ENCODE measurements at regions not wholly inside any gene's neighbourhood (a gene's known extent, or its start where the extent isn't known, plus 50 kb on each side); places are given as distances from the start of the nearest gene placed in this dataset.

- DNase-seq (ENCODE audit: low spot score), result no peak
Measured at GRCh38 chr15:93235269-93235668, 146.3 kb upstream of the RGMA start.

DNA sequence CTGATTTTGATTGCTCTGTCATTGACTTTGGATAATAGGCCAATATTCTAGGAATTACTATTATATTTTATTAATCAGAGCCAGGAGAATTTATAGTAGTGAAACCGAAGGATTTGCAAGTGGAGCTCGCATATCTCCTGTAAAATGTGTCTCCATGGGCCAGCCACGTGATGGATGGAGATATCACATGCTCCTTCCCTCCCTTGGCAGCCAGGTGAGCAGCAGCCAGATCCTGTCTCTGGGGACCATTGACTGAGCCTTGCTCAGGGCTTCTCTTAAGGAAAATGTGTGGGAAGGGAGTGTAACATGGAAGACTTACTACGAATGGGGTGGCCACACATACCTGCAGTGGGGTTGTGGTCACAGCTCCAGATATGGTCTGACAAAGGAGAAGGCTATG, 144.7 kb upstream of the RGMA start:
- DNase-seq (ENCODE audit: low spot score), result no peak

DNA sequence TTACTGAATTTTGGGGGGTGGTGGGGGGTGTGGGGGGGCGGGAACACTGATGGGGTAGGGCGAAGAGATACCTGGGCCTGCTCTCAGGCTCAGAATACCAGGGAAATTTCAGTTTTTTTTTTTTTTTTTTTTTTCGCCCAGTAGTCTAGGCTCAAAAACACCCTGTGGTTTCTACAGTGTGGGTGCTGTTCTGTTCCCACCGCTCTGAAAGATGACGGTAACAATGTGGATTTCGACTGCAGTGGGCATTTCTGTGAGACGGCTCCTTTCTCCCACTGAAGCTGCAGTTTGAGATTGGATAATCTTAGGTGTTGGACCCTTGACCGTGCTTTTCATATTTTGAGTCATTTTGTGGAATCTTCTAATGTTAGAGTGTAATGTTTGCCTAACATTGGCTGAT, 143.8 kb upstream of the RGMA start:
- DNase-seq (ENCODE audit: low spot score), result no peak

GRCh38 chr15:93231994-93232393, 143.0 kb upstream of the RGMA start:
- no peak for DNase-seq (ENCODE audit: low spot score)

GRCh38 chr15:93231261-93231925, 142.4 kb upstream of the RGMA start:
- no peak for DNase-seq (ENCODE audit: low spot score)

- no peak for DNase-seq (ENCODE audit: low spot score)
Measured at GRCh38 chr15:93228546-93228945, 139.5 kb upstream of the RGMA start.

- DNase-seq (ENCODE audit: low spot score), result no peak
Measured at GRCh38 chr15:93223803-93224202, 134.8 kb upstream of the RGMA start.

- no peak for DNase-seq (ENCODE audit: low spot score)
Measured at GRCh38 chr15:93221759-93222158, 132.7 kb upstream of the RGMA start.

DNA sequence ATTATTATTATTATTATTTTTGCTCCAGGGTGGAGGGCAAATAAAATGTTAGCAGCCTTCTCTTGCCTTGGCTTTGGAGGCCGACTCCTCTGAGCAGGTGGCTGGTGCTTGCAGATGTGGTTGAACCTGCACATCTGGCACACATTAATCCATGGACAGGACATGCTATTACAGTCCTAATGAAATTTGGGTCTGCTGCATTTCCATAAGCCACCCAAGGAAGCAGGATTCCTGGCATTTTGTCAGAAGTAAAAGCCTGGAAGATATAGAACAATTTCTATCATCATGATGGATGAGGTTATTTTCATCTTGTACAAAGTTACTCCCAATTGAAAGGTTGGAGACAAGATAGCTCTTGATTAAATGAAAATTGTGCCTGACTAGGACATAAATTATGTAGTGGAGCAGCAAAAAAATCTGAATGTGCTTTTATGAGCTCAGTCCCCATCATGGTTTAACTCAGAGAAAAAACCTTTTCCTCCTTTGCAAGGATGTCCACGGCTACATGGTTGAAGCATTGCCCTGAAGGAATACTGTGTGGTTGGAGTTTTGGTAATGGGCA, 130.9 kb upstream of the RGMA start:
- no peak for DNase-seq (ENCODE audit: low spot score)

DNA sequence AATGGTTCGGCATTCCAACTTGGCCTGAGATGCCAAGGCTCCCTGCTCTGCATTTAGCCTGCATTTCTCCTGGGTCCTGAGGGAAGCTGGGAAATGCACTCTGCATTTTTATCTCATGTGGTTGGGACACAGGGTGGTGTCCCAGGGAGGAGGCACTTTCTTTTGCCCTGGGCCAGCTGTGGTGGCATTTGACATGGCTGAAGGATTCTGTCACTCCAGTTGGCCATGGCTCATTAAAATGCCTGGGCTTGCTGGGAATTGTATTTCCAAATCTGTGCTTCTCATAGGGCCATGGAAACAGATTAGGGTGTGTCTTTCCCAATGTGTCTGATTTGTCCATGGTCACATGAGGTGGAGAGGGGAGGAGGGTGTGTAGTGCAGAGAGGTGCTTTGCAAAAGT, 128.3 kb upstream of the RGMA start:
- peak; percentile 77 for DNase-seq (ENCODE audit: low spot score)

- DNase-seq (ENCODE audit: low spot score), result no peak
Measured at GRCh38 chr15:93214106-93214505, 125.1 kb upstream of the RGMA start.

- DNase-seq (ENCODE audit: low spot score), result no peak
Measured at GRCh38 chr15:93213281-93213680, 124.3 kb upstream of the RGMA start.

- DNase-seq (ENCODE audit: low spot score), result no peak
Measured at GRCh38 chr15:93212578-93212977, 123.6 kb upstream of the RGMA start.

DNA sequence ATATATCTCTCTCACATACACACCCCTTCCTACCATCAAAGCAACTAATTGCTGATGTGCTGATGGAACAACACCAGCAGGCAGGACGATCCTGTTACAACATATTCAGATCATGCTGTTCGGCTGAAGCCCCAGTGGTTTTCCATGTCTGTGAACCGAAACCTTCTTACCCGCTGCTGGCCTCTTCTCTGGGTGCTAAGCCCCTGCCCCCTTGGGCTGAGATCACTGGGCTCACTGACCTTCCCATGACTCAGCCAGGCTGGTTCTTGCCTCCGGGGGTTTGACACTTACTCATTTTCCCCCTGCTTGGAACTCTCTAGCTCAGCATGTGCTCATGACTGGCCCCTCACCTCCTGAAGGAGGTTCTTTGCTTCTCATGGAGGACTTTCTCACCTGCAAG, 122.0 kb upstream of the RGMA start:
- no peak for DNase-seq (ENCODE audit: low spot score)

GRCh38 chr15:93209690-93210445, 120.9 kb upstream of the RGMA start:
- DNase-seq (ENCODE audit: low spot score), result no peak

DNA sequence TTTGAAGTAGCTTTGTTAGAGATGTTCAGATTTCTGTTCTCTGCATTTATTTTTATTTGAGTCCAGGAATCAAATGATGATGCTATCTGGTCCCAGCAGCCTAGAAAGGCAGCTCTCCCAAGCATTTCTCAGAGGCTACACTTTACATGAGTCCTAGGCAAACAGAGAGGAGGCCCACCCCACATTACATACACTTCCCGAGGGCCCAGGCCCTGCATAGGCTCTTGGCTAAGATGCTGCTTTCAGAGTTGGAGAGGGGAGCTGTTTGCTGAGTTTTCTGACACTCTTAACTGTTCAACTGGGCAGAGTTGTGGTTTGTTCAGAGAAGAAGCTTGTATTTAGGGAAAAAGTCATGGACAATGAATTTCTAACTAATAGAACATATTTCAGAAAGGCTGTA, 117.9 kb upstream of the RGMA start:
- DNase-seq (ENCODE audit: low spot score), result no peak

DNA sequence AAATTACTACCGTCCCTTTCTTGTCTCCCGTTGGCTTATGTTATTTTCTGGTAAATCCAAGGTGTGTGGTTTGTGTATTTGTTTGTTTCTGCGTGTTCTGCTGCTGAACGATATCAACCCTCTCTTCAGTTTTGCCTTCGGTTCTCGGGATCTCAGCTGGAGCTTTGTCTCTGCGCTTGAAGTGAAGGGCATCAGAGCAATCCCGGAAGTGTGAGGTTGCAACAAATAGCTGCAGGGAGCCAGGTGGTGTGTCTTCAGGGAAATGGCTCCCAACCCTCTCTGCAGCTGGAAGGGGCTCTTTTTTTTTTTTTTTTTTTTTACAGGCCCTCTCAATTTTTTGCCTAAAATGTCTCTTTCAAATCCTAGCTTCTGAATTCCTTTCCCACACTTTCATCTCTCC, 116.4 kb upstream of the RGMA start:
- no peak for DNase-seq (ENCODE audit: low spot score)

GRCh38 chr15:93203036-93203435, 114.0 kb upstream of the RGMA start:
- no peak for DNase-seq (ENCODE audit: low spot score)

GRCh38 chr15:93202405-93202804, 113.4 kb upstream of the RGMA start:
- no peak for DNase-seq (ENCODE audit: low spot score)

DNA sequence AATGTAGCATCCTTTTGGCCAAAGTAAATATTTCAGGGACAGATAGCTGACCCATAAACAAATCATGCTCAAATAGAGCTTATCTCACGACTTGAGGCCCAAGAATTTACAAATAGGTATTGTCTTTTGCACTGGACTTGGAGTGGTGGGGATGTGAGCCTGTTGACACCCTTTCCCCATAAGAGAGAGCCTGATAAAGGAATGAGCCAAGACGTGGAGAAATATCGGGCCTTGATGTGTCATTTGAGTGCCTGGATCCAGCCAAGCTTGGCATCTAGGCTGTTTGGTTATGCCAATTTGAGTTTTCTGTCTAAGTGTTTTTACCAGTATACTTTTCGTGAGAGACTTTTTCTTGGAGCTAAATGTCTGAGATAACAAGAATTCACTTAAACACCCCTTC, 112.9 kb upstream of the RGMA start:
- no peak for DNase-seq (ENCODE audit: low spot score)

- DNase-seq (ENCODE audit: low spot score), result no peak
Measured at GRCh38 chr15:93200837-93201226, 111.8 kb upstream of the RGMA start.

DNA sequence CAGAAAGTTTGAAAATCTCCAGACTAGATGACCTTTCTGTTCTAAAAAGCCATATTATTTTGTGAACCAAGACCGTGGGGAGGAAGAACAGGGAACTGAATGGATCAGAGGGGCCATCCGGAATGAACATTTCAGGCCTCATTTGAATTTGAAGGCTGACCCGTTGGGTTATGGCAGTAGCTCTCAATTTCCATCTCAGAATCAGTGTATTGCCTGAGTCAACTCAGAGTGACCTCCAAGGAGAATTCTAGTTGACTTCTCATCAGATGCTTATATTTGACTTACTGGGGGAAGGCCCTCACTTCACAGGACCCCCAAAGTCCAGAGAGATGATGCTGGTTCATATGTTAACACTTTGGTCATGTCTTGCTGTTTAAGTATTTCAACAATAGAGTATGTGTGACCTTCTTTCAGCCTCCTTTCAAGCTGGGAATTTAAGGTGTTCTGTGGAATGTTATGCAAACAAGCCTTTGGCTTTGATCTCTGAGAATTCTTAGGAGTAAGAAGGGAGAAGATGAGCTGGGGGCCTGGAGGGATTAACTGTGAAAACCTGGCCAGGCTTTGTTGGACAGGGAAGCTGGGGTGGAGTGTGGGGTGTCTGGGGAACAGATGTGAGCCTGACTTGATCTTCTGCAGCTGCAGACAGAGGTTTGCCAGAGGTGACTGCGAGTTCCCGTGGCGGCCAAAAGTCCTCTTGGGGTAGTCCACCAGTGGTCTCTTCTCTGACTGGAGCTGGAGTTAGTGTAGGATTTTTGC, 111.2 kb upstream of the RGMA start:
- DNase-seq (ENCODE audit: low spot score), result no peak

DNA sequence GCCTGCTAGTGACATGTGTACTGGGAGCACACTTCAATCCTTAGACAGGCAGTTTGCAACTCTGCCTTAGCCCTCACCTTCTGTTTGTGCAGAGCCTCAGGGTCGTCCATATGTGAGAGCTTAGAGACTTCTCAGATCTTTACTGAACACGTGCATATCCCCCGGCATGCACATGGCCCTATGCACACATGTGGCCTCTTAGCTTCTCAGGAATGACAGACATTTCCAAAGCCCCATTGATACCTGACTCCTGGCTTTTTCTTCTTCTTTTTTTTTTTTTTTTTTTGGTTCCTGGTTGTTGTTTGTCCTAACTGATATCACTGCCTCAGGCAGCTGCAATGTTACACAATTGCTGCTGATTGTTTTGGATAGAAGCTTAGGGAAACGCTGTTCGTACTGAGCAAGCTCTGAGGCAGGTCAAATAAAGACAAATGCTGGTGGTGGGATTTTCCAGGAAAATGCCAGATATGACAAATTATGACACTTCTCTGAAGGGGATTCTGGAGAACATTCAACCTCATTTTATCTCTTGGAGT, 107.2 kb upstream of the RGMA start:
- no peak for DNase-seq (ENCODE audit: low spot score)

All from SW480 (cell line).